ENCODE measurements at regions not wholly inside any gene's neighbourhood (a gene's known extent, or its start where the extent isn't known, plus 50 kb on each side); places are given as distances from the start of the nearest gene placed in this dataset.
"Not testable (repeated sequence)": the region's sequence is repeated elsewhere in the genome, so short reads cannot be mapped to it uniquely, and the experiment has no call there.

- DNase-seq (ENCODE audit: low read depth in 2 of 2): no peak
Measured at GRCh38 chr2:240191001-240191400, 50.5 kb upstream of the OTOS start.

GRCh38 chr2:240192661-240193060, 52.2 kb upstream of the OTOS start:
- DNase-seq (ENCODE audit: low read depth in 2 of 2): no peak

- not testable (repeated sequence) for DNase-seq (ENCODE audit: low read depth in 2 of 2)
Measured at GRCh38 chr2:240194341-240194762, 53.9 kb upstream of the OTOS start.

DNA sequence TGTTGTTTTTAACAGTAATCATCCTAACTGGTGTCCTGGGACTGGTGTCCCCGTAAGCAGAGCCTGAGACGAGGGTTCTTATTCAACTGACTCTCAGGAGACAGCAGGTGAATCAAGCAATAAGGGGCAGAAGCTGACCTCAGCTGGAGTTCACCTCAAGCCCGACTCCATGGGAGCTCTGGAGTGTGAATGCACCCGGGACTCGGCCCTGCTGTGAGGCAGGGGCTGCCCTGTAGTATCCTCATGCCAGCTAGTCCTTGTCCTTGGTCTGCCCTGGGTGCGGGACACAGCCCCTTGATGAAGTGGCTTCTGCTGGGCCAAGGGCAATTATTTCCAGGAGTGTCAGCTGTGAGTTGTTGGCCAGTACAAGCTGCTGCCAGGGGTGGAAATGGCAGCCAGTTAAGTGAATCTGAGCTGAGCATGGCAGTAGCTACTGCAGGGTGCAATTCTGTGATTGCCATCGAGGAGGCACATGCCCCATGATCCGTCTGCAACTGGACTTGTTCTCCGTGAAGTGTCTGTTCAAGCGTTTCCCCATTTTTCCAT, 54.9 kb upstream of the OTOS start:
- DNase-seq (ENCODE audit: low read depth in 2 of 2): no peak

DNA sequence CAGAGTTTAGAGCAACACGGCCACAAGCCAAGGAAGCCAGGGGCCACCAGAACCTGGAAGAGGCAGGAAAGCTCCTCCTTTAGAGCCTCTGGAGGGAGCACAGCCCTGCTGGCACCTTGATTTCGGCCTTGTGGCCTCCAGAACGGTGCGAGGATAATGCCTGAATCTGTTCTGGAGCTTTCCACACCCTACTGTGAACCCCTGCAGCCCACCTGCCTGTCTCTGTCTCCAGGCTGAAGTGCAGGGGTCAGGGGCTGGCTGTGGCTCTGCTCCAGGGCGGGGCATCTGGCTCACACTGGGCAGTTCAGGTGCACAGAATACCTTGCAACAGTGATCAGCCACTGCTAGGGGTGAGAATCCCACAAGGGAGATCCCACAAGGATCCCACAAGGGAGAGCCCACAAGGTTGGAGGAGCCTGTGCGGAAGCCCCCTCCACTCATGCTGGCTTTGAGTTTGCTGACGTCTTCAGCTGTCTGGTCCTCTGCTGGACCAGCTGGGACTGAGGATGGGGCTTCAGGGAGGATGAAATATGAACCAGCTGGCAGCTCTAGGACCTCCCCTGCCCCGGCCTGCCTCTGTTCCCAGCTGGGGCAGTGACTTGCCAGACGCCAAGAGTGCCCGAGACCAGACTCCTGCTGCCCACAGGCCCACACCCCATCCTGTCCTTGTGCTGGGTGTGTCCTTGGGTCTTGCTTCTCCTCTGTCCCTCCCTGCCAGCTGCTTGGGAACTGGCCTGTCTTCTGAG, 56.4 kb upstream of the OTOS start:
- DNase-seq (ENCODE audit: low read depth in 2 of 2): no peak

- DNase-seq (ENCODE audit: low read depth in 2 of 2): no peak
Measured at GRCh38 chr2:240197462-240198139, 57.1 kb upstream of the OTOS start.

GRCh38 chr2:240198226-240198625, 57.8 kb upstream of the OTOS start:
- no peak for DNase-seq (ENCODE audit: low read depth in 2 of 2)

DNA sequence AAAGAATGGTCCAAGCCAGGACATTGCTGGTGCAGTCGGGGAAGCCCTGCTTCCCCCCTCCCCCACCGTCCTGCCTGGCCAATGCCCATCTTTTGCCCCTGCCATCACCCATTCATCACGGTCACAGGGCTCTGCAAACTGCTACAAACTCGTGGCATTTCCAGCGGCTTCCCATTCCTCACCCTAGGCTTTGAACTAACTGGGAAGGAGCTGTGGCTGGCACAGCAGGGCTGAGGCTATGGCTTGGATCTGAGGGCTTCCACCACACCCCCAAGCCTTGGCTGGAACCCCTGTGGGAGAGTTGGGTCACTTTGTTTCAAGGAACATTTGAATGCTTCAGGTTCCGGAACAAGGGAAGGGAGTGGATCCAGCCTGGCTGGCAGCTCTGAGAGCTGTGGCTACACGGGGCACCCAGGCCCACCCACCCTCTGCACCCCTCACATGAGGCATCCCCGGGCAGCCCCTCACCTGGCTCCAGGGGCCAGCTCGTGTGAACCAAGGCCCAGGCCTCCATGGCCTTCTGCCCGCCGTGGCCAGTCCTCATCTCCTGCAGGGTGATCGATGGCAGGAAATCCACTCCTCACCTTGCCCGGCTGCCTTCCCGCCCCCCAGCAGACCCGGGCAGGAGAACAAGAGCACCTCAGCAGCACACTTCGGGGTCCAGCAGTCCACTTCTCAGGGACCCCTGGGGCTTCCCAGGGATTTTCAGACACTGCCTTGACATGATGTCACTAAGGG, 58.8 kb upstream of the OTOS start:
- DNase-seq (ENCODE audit: low read depth in 2 of 2): no peak

- no peak for DNase-seq (ENCODE audit: low read depth in 2 of 2)
Measured at GRCh38 chr2:240200230-240201051, 60.0 kb upstream of the OTOS start.

DNA sequence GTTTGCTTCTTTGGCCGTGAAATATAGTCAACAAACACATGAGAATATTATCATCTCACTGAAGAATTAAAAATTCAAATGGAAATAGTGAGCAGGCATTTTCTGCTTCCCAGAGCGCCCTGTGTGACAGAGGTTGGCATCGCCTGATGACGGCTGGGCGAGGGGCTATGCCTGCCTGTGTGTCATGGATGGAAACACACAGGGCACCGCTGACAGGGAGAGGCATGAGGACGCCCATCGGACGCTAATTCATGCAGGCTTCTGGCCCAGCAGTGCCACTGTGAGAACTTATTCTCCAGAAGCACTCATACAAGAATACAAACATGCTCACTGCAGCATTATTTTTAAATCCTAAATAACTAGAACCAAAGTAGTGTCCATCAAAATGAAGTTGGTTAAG, 61.4 kb upstream of the OTOS start:
- DNase-seq (ENCODE audit: low read depth in 2 of 2): no peak

DNA sequence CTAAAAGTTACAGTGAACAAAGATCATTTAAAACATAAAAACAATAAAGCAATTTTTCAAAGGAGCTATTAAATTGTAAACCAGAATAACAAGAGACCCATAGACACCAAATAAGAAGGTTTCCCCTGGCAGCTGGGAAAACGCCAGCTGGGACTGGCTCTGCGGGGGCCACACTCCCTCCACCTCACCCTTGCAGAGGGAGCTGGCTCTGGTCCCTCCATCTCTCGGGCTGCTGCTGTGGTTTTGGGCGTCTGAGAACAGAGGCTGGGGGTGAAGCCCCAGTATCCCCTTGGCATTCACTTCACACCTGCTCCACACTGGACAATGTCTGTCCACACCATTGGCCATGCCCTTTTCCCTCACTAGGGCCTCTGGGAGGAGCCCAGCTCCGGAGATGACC, 62.1 kb upstream of the OTOS start:
- DNase-seq (ENCODE audit: low read depth in 2 of 2): no peak

- no peak for DNase-seq (ENCODE audit: low read depth in 2 of 2)
Measured at GRCh38 chr2:240203031-240203787, 62.8 kb upstream of the OTOS start.

- no peak for DNase-seq (ENCODE audit: low read depth in 2 of 2)
Measured at GRCh38 chr2:240203788-240204270, 63.4 kb upstream of the OTOS start.

- DNase-seq (ENCODE audit: low read depth in 2 of 2): no peak
Measured at GRCh38 chr2:240204431-240205276, 64.2 kb upstream of the OTOS start.

- DNase-seq (ENCODE audit: low read depth in 2 of 2): no peak
Measured at GRCh38 chr2:240205348-240205747, 64.9 kb upstream of the OTOS start.

DNA sequence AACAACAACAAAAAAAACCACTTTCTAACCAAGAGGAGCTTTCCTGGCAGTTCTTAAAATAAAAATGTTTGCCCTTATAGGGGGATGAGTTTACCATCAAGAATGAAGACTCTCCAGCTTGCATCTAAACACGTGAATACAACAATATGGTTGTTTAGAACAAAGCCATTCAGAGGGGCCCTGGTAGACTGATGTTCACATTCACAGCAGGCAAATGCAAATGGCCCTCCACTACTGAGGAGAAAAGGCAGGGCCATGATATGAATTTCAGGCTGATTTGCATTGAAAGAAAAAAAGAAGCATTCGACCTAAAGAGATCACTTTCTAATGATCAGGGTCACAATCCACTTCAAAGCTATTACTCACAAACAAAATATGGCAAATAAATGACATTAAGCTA, 65.3 kb upstream of the OTOS start:
- no peak for DNase-seq (ENCODE audit: low read depth in 2 of 2)

GRCh38 chr2:240206630-240207029, 66.2 kb upstream of the OTOS start:
- DNase-seq (ENCODE audit: low read depth in 2 of 2): no peak

- DNase-seq (ENCODE audit: low read depth in 2 of 2): no peak
Measured at GRCh38 chr2:240207661-240208060, 67.2 kb upstream of the OTOS start.

GRCh38 chr2:240208096-240208495, 67.6 kb upstream of the OTOS start:
- DNase-seq (ENCODE audit: low read depth in 2 of 2): no peak
